Erythroblast (primary cell): ENCODE measurements at regions not wholly inside any gene's neighbourhood (a gene's known extent, or its start where the extent isn't known, plus 50 kb on each side); places are given as distances from the start of the nearest gene placed in this dataset.

Experiments used
- GATA1 ChIP-seq: IDR thresholded peaks from 2 replicates; pipeline ENCODE4 v1.6.1; 2011; ENCODE audit warnings: low read depth, mild to moderate bottlenecking, control low read depth, low read length, moderate library complexity
- POLR2A ChIP-seq: IDR thresholded peaks from 2 replicates; pipeline ENCODE4 v1.6.1; 2011; ENCODE audit warnings: mild to moderate bottlenecking, low read length

DNA sequence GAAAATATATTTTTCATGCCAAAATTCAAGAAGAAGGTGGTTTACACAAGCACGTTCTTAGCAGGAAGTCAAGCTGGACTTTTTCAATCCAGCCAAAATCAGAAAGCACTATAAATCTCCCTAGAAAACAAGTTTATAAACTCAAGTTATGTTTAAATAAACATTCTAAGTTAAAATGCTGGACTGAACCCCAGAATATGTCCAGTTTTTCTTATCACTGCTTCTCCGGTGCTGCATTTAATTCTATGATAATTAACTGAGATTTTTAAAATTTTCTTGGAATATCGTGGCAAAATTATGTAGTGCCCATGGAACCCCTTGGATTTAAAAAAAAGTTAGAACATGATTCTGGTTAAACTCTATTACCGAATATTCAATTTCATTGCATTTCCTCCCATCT is 218.2 kb upstream of the MDFIC2 start:
- TF ChIP-seq POLR2A: no peak
- no peak for TF ChIP-seq GATA1
